NCI-H2029 (cell line): ENCODE measurements at regions not wholly inside any gene's neighbourhood (a gene's known extent, or its start where the extent isn't known, plus 50 kb on each side); places are given as distances from the start of the nearest gene placed in this dataset.
"Not testable (repeated sequence)": the region's sequence is repeated elsewhere in the genome, so short reads cannot be mapped to it uniquely, and the experiment has no call there.

ENCODE experiments used
- DNase-seq: peaks from one replicate; lab custom pipeline; 2025; lab: John Stamatoyannopoulos, UW

DNA sequence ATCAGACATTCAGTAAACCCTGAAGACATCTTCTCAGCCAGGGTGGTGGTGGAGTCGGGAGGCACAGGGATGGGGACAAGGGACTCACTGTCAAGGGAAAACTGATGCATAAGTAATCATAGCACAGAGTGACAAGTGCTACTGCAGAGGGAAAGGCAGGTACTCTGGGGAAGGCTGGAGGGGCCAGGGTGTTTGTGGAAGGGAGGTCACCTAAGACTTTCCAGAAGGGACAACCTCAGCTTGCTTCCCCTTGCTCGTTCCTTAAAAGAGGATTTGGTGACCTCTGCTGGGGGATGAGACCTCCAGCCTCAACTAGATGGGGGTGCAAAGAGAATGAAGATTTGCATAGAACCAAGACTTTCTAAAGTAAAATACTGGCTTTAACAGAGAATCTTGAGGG lies 99.5 kb downstream of the SLC4A3 start:
- DNase-seq = no peak

DNA sequence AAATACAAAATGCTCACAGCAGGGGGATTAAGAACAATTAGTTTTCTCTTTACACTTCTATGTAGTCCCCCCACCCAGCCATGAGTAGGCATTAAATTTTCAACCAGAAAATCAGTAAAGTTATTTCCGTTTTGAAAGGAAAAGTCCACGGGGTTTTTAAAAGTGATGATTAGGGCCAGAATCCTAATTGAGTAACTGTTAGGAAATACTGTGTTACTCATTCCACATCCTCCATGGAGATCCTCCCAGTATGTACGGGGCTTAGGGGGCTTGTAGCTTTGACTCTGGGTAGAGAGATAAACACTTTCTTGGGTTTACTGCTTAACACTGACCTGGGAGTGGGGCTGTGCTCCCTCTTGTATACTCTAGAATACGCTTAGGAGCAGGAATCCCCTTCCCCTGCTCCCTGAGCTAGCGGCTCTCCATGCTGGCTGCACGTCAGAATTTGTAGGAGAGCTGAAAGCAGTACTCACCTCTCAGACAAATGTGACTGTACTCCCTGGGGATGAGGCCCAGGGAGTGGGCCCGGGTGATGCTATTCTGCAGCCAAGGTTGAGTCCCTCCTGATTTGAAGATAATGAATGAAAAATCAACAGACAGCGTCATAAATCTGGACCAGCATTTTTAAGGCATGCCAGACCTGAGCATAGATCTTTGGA lies 100.5 kb downstream of the SLC4A3 start:
- DNase-seq = no peak

DNA sequence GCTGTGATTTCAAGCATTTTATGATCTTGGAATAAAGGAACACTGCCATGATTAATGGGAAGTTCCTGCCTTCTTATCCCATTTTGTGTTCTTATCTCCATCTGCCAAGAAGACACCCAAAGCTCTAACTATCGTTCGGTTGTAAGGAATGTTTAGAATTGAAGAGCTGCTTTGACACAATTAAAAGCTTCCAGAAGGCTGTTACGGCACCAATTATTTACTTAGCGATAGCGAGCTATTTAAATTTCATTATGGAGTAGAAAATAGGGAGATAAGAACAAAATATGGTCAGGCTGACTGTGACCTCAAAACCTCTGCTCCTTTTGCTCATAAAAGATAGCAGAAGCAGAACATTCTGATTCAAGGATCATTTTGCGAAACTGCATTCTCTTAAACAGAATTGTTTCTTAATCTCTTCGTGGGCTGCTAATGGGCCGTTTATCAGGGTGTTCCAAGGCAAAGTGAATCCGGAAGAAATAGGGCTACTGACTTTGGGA lies 101.6 kb downstream of the SLC4A3 start:
- DNase-seq = no peak

DNA sequence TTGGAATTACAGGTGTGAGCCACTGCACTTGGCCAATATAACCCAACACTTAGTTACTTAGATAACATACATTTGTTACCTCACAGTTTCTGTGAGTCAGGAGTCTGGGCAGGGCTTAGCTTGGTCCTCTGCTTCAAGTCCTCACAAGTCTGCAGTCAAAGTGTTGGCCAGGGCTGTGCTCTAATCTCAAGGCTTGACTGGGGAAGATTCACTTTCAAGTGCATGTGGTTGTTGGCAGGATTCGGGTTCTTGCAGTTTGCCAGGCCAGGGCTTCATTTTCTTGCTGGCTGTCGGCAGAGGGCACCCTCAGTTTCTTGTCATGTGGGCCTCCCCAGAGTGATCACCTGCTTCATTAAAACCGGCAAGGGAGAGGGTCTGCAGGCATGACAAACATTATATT lies 103.7 kb downstream of the SLC4A3 start:
- DNase-seq = no peak

DNA sequence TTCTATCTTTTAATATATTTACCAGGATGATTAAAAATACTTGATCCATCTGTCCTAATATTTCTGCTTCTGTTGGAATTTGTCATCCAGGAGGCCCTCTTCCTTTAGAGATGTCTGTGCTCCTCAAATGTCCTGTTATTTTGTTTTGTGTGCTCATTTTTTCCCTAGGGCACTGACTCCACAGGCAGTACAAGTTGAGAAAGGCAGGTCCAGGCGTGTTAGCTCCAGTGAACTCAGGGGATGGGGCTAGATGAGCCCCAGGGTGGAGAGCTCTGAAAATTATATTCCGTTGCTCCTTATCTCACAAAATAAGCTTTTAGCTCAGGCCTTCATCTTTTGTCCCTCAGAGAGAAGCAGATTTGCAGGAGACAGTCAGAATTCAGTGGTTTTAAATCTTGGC lies 105.7 kb downstream of the SLC4A3 start:
- no peak for DNase-seq

DNA sequence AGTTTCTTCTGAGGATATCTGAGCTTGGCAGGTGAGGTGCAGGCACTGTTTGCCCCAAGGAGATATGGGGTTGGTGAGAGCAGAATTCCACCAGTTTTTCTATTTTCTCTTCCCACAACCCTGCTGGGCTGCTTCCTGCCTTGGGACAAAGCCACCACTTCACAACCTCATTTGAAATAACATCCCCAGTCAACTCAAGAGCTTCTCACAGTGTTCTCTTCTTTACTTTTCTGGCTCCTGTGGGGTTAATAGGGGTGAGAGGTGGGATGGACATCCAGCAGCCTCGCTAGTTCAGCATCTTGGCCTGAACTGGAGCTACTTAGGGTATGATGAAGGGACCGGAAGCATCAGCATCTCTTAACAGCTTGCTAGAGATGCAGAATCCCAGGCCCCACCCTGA lies 106.3 kb downstream of the SLC4A3 start:
- DNase-seq = no peak

DNA sequence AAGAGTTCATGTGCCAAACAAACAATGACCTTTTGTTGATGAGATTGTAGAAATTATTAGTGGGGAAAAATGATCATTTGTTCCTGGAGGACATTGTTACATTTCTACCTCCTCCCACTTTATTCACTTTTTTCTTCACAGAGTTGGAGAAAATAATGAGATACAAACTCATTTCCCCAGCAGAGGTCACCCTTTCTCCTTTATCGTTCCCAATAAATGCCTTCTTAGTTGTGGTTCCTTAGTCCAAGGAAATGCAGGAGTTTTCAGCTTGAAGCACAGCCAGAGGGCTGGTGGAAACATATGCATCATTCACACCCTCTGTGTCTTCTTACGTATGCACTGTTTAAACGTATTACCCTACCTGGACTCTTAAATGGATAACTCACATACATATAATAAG lies 108.8 kb downstream of the SLC4A3 start:
- peak; percentile 48 for DNase-seq

DNA sequence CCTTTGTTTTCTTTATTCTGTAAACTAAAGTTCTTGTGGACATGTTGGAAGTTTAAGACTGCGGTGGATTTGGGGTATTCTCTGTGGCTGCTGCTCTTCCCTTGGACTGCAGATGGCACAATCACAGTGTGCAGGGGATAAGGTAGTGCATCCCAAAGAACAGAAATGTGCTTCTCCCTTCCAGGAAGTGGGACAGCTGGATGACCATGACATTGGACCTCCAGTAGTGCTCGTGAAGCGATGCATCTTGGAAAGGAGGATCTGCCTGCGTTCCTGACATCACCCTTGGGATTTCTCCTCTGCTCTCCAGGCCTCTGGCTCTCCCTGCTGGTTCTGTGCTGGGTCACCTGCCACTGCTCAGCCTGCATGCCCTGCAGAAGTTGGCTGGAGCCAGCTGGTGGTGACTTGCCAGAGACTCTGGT lies 109.9 kb downstream of the SLC4A3 start:
- peak; percentile 1 for DNase-seq

DNA sequence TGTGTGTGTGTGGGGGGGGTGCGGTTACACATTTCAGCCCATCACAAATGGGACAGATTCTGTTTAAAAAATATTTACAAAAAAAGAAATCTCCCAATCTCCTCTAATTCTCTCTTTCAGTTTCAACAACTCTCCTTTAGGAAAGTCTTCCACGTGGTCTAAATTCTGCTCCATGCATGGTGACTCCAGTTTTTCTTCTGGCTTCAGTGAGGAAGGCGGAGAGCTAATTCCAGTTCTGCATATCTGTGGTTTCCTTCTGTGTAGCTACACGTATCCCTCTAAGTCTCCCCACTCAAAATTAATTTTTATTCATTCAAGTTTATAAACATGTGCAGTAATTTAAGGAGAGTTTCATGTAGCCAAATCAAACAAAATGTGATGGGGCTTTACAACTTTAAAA lies 111.6 kb downstream of the SLC4A3 start:
- DNase-seq = no peak

DNA sequence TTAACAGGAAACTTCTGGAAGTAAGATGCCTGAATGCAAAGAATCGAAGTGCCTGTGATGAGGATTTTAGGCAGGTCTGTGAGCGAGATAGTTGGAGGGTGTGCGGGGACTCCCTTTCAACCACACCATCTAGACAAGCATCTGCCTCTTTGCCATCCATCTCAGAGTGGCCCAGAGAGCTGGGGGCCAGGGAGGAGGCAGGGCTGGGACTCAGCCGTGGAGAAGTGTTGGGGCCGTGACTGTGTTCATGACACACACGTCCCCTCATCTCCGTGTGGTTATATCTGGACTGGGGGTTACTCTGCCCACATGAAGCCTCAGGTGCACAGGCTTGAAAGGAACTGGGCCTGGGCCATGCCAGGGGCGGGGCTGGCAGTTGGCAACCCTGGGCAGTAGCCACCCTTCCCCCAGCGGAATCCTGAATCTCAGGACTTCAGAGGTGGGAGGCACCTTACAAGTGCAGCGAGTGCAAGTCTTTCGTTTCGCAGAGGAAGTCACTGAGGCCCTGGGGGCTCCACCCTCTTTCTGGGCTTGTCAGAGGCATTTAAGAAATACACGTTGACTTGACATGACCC lies 112.5 kb downstream of the SLC4A3 start:
- DNase-seq = no peak

DNA sequence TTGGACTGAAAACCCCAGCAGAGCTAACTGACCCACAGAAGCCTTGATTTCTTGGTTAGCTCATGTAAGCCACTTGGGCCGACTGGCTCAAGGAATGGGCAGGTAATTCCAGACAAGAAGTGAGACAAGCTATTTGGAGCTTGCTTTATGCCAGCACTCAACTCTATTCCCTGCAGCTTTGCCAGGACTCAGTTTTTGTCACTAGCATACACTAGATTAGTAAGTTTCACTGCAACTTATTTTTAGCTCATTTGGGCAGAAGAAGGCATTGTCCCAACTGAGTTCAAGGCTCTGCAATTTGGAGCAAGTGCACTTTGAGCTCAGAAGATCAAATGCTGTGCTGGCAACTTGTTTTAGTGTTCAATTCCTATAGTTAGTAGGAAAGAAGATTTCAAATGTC lies 116.1 kb downstream of the SLC4A3 start:
- no peak for DNase-seq

DNA sequence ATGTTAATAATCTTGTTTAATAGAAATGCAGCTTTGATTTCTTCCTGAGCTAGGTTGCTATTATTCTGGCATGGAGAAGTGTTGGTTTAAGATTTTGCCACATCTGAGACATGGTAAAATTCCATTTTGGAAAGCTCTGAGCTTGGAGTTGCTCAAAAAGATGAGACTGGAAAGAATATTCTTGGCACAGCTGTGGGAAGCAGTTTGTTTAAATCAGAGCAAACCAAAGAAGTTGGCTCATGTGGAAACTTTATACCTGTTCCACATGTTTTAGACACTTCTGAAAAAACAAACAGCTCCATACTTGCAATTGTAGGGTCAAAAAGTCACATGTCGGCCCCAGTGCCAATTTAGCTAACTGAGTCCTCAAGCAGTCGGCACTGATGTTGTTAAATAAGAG lies 116.6 kb downstream of the SLC4A3 start:
- no peak for DNase-seq

DNA sequence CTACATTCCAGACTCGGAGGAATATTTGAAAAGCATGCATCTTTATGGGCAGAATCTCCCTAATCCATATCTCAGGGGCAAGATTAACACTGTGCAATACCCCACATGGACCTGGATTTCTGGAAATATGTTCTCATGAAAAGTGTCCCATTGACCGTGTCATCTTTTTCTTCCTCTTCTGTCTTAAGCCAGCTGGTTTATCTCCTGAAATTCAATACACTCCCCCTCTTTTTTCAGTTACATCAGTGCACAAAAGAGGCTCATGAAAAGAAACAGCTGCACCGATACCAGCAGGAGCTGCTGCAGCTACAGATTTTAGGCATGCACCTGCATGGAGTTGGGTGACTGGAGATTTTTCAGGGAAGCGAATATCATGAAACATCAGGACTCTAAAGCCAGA lies 117.2 kb downstream of the SLC4A3 start:
- DNase-seq = no peak

DNA sequence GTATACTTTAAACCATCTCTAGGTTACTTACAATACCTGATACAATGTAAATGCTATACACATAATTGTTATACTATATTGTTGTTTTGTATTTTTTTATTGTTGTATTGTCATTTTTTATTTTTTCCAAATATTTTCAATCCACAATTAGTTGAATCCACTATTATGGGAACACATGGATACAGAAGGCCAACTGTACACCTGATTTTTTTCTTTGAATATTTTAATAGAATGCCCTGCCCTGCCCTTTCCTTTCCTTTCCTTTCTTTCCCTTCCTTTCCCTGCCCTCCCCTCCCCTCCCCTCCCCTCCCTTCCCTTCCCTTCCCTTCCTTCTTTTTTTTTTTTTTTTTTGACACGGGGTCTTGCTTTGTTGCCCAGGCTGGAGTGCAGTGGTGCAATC lies 120.2 kb downstream of the SLC4A3 start:
- no peak for DNase-seq

DNA sequence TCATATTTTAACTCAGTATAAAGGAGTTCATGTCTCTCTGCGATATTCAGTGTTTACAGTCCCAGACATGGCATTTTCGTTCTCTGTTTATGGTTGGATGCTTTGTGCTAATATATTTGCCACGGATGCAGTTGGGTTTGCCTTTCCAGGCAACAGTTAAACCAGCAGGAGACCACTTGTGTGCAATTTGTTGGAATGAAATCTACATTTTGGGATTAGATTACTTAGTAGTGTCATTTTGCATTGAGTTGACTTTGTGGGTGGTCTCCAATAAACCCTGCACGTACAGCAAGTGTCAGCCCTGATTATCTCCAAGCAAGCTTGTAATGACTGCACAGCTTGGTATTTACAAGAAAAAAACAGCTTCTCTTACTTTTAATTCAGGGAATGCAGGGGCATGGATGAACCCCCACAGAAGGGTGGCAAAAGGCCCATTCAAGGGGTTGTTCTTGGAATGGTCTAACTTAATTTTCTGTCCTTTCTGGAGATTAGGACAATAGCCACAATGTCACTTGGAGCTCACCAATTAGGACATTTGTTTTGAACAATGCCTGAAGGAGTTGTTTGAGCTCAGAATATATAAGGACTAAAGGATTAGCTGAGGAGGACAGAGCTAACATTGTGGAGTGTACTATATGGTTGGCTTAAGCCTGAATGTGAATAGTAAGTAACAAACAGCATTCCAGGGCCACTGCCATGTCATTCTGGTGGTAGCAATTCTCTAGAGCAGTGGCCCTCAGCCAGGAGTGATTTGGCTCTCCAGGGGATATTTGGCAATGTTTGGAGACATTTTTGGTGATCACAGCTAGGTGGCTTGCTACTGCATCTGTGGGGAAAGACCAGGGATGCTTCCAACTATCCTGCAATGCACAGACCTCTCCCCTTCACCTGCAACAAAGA lies 121.5 kb downstream of the SLC4A3 start:
- no peak for DNase-seq

DNA sequence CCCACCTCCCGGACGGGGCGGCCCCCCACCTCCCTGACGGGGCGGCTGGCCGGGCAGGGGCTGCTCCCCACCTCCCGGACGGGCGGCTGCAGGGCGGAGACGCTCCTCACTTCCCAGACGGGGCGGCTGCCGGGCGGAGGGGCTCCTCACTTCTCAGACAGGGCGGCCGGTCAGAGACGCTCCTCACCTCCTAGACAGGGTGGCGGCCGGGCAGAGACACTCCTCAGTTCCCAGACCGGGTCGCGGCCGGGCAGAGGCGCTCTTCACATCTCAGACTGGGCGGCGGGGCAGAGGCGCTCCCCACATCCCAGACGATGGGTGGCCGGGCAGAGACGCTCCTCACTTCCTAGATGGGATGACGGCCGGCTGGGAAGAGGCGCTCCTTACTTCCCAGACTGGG lies 123.7 kb downstream of the SLC4A3 start:
- not testable (repeated sequence) for DNase-seq

DNA sequence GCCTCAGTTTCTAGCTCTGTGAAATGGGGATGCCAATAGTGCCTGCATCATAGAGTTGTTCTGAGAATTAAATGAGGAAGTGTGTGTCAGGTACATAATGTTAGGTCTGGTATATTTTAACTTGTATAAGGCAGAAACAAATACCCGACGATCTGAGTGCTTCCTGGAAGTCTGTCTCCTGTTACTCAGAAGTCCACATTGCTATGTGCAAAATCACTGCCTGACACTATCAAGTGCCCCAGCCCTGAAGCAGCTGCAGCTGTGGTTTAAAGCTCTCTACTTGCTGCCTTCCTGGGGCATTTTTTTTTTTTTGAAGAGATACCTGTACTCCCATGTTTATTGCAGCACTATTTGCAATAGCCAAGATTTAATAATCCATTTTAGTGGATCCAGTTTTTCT lies 125.3 kb downstream of the SLC4A3 start:
- DNase-seq = no peak

DNA sequence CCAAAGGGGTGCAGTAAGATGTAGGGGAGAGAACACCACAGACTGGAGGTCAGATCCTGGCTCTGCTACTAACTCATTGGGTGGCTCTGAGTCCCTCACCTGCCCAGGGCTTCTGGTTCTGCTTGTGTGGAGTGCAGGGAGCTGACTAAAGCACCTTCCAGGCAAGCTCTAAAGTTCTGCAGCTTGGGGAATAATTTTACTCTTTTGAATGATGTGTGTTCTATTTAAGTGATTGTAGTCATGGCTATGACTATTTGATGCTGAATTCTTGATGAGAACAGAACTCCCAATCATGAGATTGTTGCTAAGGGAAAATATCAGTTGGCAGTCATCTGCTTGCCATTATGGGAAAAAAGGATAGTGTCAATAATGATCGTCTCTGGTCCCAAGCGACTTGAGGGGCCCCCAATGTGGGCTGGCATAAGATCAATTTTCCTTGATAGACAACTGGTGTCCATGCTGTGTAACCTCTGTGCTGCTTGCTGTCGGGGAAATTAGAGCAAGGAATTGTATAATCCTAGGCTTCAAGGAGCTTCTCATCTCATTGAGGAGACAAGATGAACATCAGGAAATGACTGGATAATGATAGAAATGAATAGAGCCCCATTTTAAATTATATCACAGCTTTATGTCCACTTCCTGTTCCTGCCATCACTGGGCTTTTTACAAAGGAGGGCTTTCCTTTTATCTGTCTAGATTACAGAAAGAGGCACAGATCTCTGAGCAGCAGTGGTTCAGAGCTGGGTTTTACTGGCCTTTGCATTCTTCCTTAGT lies 131.7 kb downstream of the SLC4A3 start:
- no peak for DNase-seq

DNA sequence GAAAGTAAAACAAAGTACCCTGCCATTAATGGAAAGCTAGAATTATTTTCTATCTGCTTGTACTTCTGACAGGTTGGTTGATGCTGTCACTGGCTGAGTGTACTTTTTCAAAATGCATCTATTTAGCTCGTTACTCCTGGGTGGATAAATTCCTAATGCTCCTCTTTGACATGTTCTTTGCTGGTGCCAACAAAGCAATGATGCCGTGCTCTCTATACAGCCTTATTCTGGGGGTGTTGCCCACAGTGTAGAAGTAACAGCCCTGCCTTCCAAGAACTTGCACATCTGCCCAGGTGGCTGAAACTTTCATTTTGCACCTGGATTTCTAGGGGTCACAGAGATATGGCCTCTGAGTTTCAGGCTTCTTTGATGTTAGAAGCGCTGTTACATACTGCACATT lies 132.4 kb downstream of the SLC4A3 start:
- no peak for DNase-seq

DNA sequence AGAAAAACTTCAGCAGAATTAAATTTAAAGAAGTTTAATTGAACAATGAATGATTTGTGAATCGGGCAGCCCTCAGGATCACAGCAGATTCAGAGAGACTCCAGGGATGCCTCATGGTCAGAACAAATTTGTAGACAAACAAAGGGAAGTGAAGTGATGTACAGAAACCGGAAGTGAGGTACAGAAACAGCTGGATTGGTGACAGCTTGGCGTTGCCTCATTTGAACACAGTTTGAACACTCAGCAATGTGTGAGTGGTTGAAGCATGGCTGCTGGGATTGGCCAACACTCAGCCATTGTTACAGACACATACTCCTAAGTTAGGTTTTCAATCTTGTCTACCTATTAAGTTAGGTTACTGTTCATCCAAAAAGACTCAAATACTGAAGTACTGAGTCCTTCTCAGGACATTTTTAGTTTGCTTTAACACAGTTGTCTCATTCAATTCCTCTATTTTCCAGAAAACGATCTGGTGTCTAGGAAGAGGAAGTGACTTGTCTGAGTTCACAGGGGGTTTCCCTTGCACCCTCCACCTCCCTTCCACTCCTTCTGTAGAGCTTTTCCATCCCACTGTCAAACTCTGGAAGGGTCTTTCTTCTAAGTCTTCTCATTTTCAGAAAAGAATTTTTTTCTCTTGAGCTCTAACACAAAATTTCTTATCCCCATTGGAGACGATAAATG lies 137.9 kb downstream of the SLC4A3 start:
- no peak for DNase-seq

DNA sequence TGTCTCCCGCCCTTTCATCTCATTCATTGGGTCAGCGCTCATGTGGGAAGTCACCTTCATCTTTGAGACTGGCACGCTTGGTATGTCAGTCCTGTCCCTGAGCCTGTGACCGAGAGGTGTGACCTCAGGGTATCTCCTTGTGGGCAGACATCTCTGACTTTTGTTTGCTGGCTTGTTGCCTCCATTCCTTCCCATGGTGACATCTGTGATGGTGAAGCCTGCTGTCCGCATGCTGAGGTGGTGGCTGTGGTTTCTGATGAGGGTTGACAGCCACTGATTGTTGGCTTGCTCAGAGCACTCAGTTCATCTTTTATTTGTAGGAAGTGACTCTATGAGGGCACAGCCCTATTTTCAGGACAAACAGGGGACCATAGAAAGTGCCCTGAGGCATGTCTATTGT lies 139.2 kb downstream of the SLC4A3 start:
- DNase-seq = no peak
